ENCODE measurements at regions not wholly inside any gene's neighbourhood (a gene's known extent, or its start where the extent isn't known, plus 50 kb on each side); places are given as distances from the start of the nearest gene placed in this dataset.

- DNase-seq (ENCODE audit: low read depth): no peak
Measured at GRCh38 chr10:88127766-88128165, 264.3 kb downstream of the PTEN start.

- DNase-seq (ENCODE audit: low read depth): no peak
Measured at GRCh38 chr10:88129013-88129412, 265.6 kb downstream of the PTEN start.

GRCh38 chr10:88130912-88131311, 267.5 kb downstream of the PTEN start:
- no peak for DNase-seq (ENCODE audit: low read depth)

GRCh38 chr10:88131511-88132139, 268.2 kb downstream of the PTEN start:
- DNase-seq (ENCODE audit: low read depth): no peak

- no peak for DNase-seq (ENCODE audit: low read depth)
Measured at GRCh38 chr10:88136712-88137111, 273.3 kb downstream of the PTEN start.

GRCh38 chr10:88138319-88138848, 275.0 kb downstream of the PTEN start:
- no peak for DNase-seq (ENCODE audit: low read depth)

- DNase-seq (ENCODE audit: low read depth): no peak
Measured at GRCh38 chr10:88147000-88147798, 283.8 kb downstream of the PTEN start.

- no peak for DNase-seq (ENCODE audit: low read depth)
Measured at GRCh38 chr10:88149906-88150305, 286.5 kb downstream of the PTEN start.

- no peak for DNase-seq (ENCODE audit: low read depth)
Measured at GRCh38 chr10:88150339-88150738, 286.9 kb downstream of the PTEN start.

- DNase-seq (ENCODE audit: low read depth): no peak
Measured at GRCh38 chr10:88152728-88153133, 289.3 kb downstream of the PTEN start.

- no peak for DNase-seq (ENCODE audit: low read depth)
Measured at GRCh38 chr10:88154596-88155250, 291.3 kb downstream of the PTEN start.

- no peak for DNase-seq (ENCODE audit: low read depth)
Measured at GRCh38 chr10:88156341-88156740, 292.9 kb downstream of the PTEN start.

GRCh38 chr10:88157981-88158465, 294.6 kb downstream of the PTEN start:
- DNase-seq (ENCODE audit: low read depth): no peak

- no peak for DNase-seq (ENCODE audit: low read depth)
Measured at GRCh38 chr10:88158526-88159122, 295.2 kb downstream of the PTEN start.

GRCh38 chr10:88159127-88159829, 295.9 kb downstream of the PTEN start:
- DNase-seq (ENCODE audit: low read depth): no peak

- DNase-seq (ENCODE audit: low read depth): no peak
Measured at GRCh38 chr10:88161070-88161469, 297.6 kb downstream of the PTEN start.

- no peak for DNase-seq (ENCODE audit: low read depth)
Measured at GRCh38 chr10:88161756-88162155, 298.3 kb downstream of the PTEN start.

GRCh38 chr10:88162852-88163251, 299.4 kb downstream of the PTEN start:
- no peak for DNase-seq (ENCODE audit: low read depth)

GRCh38 chr10:88163572-88163971, 300.1 kb downstream of the PTEN start:
- DNase-seq (ENCODE audit: low read depth): no peak

GRCh38 chr10:88164471-88164870, 301.0 kb downstream of the PTEN start:
- DNase-seq (ENCODE audit: low read depth): no peak

GRCh38 chr10:88165849-88166271, 302.4 kb downstream of the PTEN start:
- DNase-seq (ENCODE audit: low read depth): no peak
